ENCODE measurements at regions not wholly inside any gene's neighbourhood (a gene's known extent, or its start where the extent isn't known, plus 50 kb on each side); places are given as distances from the start of the nearest gene placed in this dataset.

DNA sequence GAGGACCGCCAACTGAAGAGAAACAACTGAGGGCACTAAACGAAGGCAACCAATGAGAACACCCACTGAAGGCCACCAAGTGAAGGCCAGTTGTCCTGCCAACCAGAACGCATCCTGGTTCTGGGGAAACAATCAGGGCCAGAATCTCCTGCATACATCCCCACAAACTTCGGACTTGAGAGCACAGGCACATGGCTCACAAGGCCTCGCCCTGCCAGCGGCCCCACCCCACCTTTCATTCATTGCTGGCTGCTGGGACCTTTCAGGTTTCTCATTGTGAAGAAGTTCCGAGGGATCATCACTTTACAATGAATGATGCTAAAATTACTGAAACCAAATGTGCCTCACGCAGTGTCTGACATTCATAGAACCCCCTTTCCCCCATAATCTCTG is 79.2 kb upstream of the ABI1 start:
- TF ChIP-seq POLR2A (IDR thresholded peaks at IDR 0.05; ENCODE audit: low read length): no peak
- no peak for TF ChIP-seq GATA1 (IDR thresholded peaks at IDR 0.05; ENCODE audit: low read depth, low read length)

Data from erythroblast (primary cell).